ENCODE measurements at regions not wholly inside any gene's neighbourhood (a gene's known extent, or its start where the extent isn't known, plus 50 kb on each side); places are given as distances from the start of the nearest gene placed in this dataset.

DNA sequence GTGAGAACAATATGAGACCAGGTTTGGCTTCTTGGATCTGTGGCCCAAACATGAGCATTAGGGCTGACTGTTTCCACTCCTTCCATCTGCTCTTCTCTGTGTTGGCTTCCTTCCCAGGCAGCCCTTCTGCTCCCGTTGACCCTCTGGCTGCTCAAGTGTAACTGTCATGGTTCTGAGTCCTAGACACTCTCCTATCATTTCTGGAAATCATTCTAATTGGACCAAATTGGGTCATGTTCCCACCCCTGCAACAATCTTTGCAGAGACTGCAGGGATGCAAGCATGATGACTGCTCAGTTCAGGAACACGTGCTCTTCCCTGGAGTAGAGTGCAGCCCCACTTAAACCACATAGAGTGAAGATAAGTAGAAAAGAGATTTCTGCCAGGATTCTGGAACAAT lies 741.4 kb downstream of the TAF11L14 start:
- TF ChIP-seq SIN3A (IDR thresholded peaks at IDR 0.05; ENCODE audit: borderline replicate concordance, insufficient read depth, low read depth, low read length) (no peak), POLR2AphosphoS5 (IDR thresholded peaks at IDR 0.05; ENCODE audit: low read depth, low read length) (no peak), TCF7L2 (IDR thresholded peaks at IDR 0.05; ENCODE audit: low read depth, low read length) (no peak)
- TF ChIP-seq, protein P1, sequence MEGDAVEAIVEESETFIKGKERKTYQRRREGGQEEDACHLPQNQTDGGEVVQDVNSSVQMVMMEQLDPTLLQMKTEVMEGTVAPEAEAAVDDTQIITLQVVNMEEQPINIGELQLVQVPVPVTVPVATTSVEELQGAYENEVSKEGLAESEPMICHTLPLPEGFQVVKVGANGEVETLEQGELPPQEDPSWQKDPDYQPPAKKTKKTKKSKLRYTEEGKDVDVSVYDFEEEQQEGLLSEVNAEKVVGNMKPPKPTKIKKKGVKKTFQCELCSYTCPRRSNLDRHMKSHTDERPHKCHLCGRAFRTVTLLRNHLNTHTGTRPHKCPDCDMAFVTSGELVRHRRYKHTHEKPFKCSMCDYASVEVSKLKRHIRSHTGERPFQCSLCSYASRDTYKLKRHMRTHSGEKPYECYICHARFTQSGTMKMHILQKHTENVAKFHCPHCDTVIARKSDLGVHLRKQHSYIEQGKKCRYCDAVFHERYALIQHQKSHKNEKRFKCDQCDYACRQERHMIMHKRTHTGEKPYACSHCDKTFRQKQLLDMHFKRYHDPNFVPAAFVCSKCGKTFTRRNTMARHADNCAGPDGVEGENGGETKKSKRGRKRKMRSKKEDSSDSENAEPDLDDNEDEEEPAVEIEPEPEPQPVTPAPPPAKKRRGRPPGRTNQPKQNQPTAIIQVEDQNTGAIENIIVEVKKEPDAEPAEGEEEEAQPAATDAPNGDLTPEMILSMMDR (IDR thresholded peaks at IDR 0.05): no peak
- TF ChIP-seq, protein P2, sequence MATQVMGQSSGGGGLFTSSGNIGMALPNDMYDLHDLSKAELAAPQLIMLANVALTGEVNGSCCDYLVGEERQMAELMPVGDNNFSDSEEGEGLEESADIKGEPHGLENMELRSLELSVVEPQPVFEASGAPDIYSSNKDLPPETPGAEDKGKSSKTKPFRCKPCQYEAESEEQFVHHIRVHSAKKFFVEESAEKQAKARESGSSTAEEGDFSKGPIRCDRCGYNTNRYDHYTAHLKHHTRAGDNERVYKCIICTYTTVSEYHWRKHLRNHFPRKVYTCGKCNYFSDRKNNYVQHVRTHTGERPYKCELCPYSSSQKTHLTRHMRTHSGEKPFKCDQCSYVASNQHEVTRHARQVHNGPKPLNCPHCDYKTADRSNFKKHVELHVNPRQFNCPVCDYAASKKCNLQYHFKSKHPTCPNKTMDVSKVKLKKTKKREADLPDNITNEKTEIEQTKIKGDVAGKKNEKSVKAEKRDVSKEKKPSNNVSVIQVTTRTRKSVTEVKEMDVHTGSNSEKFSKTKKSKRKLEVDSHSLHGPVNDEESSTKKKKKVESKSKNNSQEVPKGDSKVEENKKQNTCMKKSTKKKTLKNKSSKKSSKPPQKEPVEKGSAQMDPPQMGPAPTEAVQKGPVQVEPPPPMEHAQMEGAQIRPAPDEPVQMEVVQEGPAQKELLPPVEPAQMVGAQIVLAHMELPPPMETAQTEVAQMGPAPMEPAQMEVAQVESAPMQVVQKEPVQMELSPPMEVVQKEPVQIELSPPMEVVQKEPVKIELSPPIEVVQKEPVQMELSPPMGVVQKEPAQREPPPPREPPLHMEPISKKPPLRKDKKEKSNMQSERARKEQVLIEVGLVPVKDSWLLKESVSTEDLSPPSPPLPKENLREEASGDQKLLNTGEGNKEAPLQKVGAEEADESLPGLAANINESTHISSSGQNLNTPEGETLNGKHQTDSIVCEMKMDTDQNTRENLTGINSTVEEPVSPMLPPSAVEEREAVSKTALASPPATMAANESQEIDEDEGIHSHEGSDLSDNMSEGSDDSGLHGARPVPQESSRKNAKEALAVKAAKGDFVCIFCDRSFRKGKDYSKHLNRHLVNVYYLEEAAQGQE (IDR thresholded peaks at IDR 0.05; ENCODE audit: insufficient read depth in 1 of 2, low read depth in 2 of 2, low read length in 1 of 2): no peak
